Heart left ventricle (tissue), 16 donors: ENCODE measurements at regions not wholly inside any gene's neighbourhood (a gene's known extent, or its start where the extent isn't known, plus 50 kb on each side); places are given as distances from the start of the nearest gene placed in this dataset.

Experiments
- ATAC-seq, 4 donors: fragments of 200-7000 bp; cut with Tn5 transposase; one replicate each; pipeline ENCODE4 v1.9.1; 2020 to 2022; ENCODE audit warnings: moderate library complexity in 4 of 4, mild to moderate bottlenecking in 3 of 4, moderate number of reproducible peaks in 1 of 4
- DNase-seq, 5 donors: peaks; one replicate each; pipeline ENCODE4 v3.0.0-alpha.2; 2020
- H3K27ac ChIP-seq, 12 donors: fragments of 200-600 bp; sonication (generic) in 4 of 12; one replicate each; pipeline versions ENCODE4 v1.5.0 to v1.8.0; 2016 to 2022; ENCODE audit warnings: mild to moderate bottlenecking in 2 of 12
- H3K27me3 ChIP-seq, 9 donors: fragments of 200-600 bp; sonication (generic) in 2 of 9; one replicate each; pipeline versions ENCODE4 v1.5.1 to v1.8.0; 2016 to 2022; ENCODE audit warnings: mild to moderate bottlenecking in 3 of 9
- H3K36me3 ChIP-seq, 9 donors: fragments of 200-600 bp; sonication (generic) in 2 of 9; one replicate each; pipeline versions ENCODE4 v1.5.0 to v1.8.0; 2018 to 2022; ENCODE audit warnings: mild to moderate bottlenecking in 2 of 9
- H3K4me1 ChIP-seq, 12 donors: fragments of 200-600 bp; sonication (generic) in 4 of 12; one replicate each; pipeline versions ENCODE4 v1.5.0 to v1.8.0; 2016 to 2022; ENCODE audit warnings: mild to moderate bottlenecking in 3 of 12
- H3K4me3 ChIP-seq, 12 donors: fragments of 200-600 bp; sonication (generic) in 4 of 12; one replicate each; pipeline versions ENCODE4 v1.5.0 to v1.8.0; 2017 to 2022; ENCODE audit warnings: mild to moderate bottlenecking in 9 of 12, moderate library complexity in 4 of 12
- H3K9me3 ChIP-seq, 12 donors: fragments of 200-600 bp; sonication (generic) in 4 of 12; one replicate each; pipeline versions ENCODE4 v1.5.0 to v1.8.0; 2016 to 2022; ENCODE audit warnings: mild to moderate bottlenecking in 1 of 12
- POLR2A ChIP-seq, 2 donors: fragments of 450-650 bp; IDR thresholded peaks; one replicate each; pipeline ENCODE4 v1.6.1; 2017; ENCODE audit warnings: antibody characterized with exemption in 2 of 2, mild to moderate bottlenecking in 2 of 2, moderate library complexity in 2 of 2
- WGBS, 4 donors: extraction: QIAGEN DNeasy Blood & Tissue Kit in 2 of 4; methylation state at CpG; one replicate each; pipeline versions ENCODE4 v1.1.5 to v1.1.7; 2013 to 2018; 5-methylcytosine and 5-hydroxymethylcytosine counted together
- intact Hi-C, 10 donors: fragments of 100-400 bp; cut with DNase I; formaldehyde crosslinking; loops; one replicate each; pipeline versions ENCODE4 v1.11.1 to v1.14.2; 2022
- TF ChIP-seq, protein P1 (sequence below), 12 donors: fragments of 200-600 bp; sonication (generic) in 4 of 12; IDR thresholded peaks; one replicate each; pipeline versions ENCODE4 v1.5.0 to v1.8.0; 2018 to 2022; ENCODE audit warnings: antibody characterized with exemption in 12 of 12, mild to moderate bottlenecking in 5 of 12
- donor health status: ischemic (EF 13 %, LVEDD 7.1; RV severe dilation, severe dysfunction).
- donor health status: healthy with polysubstance abuse.
- donor health status: DM: no; HTN: yes; CAD: no.
- donor health status: DM: no; HTN: no; CAD: no.
- donor health status: ischemic (EF 25% LVEDD 6.9; RV normal size, moderate dysfunction).
- donor health status: ischemic (EF 25% LVEDD 5.7; RV mildly dilated, moderate dysfunction).
- donor health status: healthy.
- donor health status: DM: yes; HTN: yes; CAD: no.
- donor health status: ischemic (EF 35%, LVEDD 5.7; RV mildly dilated, moderate dysfunction).
- donor health status: nonischemic (EF 11% LVEDD 7.7; RV severe dilation, severe dysfunction).
- donor health status: DM: yes; HTN: yes; CAD: no.
- donor health status: PGD.
- donor health status: ischemic (EF 29% LVEDD 5.4; RV normal size, mild dysfunction).
- donor health status: nonischemic (EF 23%, LVEDD 6.1; RV moderate dilation, normal function).

DNA sequence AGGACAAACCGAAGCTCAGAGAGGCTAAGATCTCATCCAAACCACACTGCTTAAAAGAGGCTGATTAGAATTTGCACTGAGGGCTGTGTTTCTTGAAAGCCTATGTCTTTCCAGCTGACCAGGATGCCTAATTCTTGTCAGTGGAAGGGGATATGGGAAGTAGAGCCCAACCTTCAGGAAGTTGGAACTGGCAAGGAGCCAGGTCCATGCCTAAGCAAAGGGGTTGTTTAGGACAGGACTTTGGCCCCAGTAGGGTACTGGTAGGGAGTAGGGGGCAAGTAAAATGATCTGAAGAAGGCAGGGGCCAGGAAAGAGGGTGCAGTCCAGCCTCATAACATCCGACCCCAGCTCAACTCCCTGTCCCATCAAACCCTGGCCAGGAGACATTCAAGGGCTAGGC lies 130.9 kb downstream of the GAS1 start:
- Histone ChIP-seq H3K4me1 (no peaks in the 10 kb centered on the region), H3K27me3 (no peaks in the 10 kb centered on the region), H3K4me3 (no peak overlapping the region), H3K36me3 (no peaks in the 10 kb centered on the region), H3K27ac (no peak overlapping the region), H3K9me3 (peaks cover 0 to 17% (median 8%) of the 10 kb centered on the region in 12 donors)
- DNase-seq (no peak), ATAC-seq (no peak)
- WGBS, 4 donors = 51 to 66% (median 59%) methylated on average over 2 of the region's 2 CpGs
- no peak for TF ChIP-seq POLR2A (IDR thresholded peaks at IDR 0.05)
- TF ChIP-seq, protein P1, sequence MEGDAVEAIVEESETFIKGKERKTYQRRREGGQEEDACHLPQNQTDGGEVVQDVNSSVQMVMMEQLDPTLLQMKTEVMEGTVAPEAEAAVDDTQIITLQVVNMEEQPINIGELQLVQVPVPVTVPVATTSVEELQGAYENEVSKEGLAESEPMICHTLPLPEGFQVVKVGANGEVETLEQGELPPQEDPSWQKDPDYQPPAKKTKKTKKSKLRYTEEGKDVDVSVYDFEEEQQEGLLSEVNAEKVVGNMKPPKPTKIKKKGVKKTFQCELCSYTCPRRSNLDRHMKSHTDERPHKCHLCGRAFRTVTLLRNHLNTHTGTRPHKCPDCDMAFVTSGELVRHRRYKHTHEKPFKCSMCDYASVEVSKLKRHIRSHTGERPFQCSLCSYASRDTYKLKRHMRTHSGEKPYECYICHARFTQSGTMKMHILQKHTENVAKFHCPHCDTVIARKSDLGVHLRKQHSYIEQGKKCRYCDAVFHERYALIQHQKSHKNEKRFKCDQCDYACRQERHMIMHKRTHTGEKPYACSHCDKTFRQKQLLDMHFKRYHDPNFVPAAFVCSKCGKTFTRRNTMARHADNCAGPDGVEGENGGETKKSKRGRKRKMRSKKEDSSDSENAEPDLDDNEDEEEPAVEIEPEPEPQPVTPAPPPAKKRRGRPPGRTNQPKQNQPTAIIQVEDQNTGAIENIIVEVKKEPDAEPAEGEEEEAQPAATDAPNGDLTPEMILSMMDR (IDR thresholded peaks at IDR 0.05) = no peak
- intact Hi-C loops = no loop called here

DNA sequence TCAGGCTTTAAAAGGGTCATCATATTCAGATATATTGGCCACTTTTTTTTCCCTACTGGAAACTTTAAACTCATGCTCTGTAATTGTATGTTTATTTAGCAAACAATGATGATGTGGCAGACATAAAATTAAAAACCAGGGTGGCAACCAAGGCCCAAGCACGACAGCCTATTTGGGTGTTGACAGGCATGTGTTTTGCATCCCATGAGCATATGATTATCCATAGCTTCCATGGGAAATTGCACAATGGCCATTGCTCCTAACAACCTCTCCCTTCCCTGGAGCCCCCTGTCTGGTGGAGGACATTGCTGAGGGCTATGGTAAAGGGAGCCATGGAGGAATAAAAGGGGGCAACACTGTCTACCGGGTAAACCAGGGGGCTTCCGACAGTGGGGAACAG lies 134.7 kb downstream of the GAS1 start:
- Histone ChIP-seq H3K4me1 (peaks cover 0 to 6% (median 0%) of the 10 kb centered on the region in 12 donors), H3K4me3 (no peak overlapping the region), H3K27me3 (no peaks in the 10 kb centered on the region), H3K9me3 (no peaks in the 10 kb centered on the region), H3K36me3 (no peaks in the 10 kb centered on the region), H3K27ac (no peak overlapping the region)
- no peak for ATAC-seq
- DNase-seq = no peak
- TF ChIP-seq, protein P1 (IDR thresholded peaks at IDR 0.05) = no peak
- no peak for TF ChIP-seq POLR2A (IDR thresholded peaks at IDR 0.05)
- intact Hi-C loops = no loop called here
- 86 to 93% (median 88%) methylated on average over 3 of the region's 3 CpGs for WGBS, 4 donors

DNA sequence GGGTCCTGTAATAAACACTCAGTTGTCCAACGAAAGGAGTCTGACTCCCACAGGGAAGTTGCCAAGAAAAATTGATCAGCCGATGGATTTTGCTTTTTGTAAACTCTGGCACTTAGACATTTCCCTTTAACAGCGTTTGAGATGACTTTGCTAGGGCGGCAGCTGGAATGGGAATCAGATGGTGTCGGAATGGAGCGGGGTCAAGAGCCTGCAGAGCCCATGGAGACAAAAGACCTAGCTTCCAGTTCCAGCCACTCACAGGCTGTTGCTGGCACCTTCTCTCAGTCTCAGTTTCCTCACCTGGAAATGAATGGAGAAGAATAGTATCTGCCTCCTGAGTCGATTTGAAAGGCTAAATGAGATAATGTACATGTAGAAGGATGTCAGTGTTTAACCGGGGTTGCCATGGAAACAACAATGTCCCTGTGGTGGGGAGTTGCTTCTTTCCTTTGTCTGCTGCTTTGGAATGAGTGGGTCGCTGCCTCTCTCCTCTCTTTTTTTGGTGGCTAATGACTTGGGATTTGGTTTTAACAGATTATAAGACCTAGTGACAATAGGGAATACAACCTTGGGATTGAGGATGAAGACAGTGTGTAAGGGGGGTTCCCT lies 137.4 kb downstream of the GAS1 start:
- intact Hi-C loops = loop anchor here in 1 of 10 donors (10.0 kb wide), 1 partner anchor 65 kb away; no protein-coding TSS in a partner anchor
- no peak for TF ChIP-seq POLR2A (IDR thresholded peaks at IDR 0.05)
- TF ChIP-seq, protein P1 (IDR thresholded peaks at IDR 0.05) = no peak
- WGBS, 4 donors = 83 to 90% (median 88%) methylated on average over 9 of the region's 9 CpGs
- Histone ChIP-seq H3K27me3 (no peaks in the 10 kb centered on the region), H3K4me1 (peaks cover 0 to 6% (median 0%) of the 10 kb centered on the region in 12 donors), H3K36me3 (no peaks in the 10 kb centered on the region), H3K4me3 (no peak overlapping the region), H3K9me3 (no peaks in the 10 kb centered on the region), H3K27ac (no peak overlapping the region)
- no peak for ATAC-seq
- no peak for DNase-seq

DNA sequence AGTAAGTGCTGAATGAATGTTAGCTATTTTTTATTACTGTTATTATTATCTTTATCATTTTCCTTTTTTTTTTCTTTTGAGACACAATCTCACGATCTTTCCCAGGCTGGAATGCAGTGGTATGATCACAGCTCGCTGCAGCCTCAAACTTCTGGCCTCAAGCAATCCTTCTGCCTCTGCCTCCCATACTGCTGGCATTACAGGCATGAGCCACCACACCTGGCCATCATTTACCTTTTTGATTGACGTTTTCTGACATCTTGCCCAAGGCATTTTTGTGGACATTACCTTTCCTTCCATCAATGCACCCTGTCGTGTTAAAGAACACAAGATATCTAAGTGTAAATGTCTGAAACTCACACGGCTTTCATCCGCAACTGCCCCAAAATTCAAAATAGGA lies 138.2 kb downstream of the GAS1 start:
- ATAC-seq = no peak
- intact Hi-C loops = loop anchor here in 1 of 10 donors (10.0 kb wide), 1 partner anchor 64 kb away; no protein-coding TSS in a partner anchor
- Histone ChIP-seq H3K4me3 (no peak overlapping the region), H3K27ac (no peak overlapping the region), H3K27me3 (no peaks in the 10 kb centered on the region), H3K9me3 (no peaks in the 10 kb centered on the region), H3K36me3 (no peaks in the 10 kb centered on the region), H3K4me1 (peaks cover 0 to 6% (median 0%) of the 10 kb centered on the region in 12 donors)
- DNase-seq = no peak
- TF ChIP-seq, protein P1 (IDR thresholded peaks at IDR 0.05) = no peak
- no peak for TF ChIP-seq POLR2A (IDR thresholded peaks at IDR 0.05)
- whole genome bisulfite sequencing, 4 donors = 88 to 93% (median 92%) methylated on average over 6 of the region's 6 CpGs
